ENCODE measurements at regions not wholly inside any gene's neighbourhood (a gene's known extent, or its start where the extent isn't known, plus 50 kb on each side); places are given as distances from the start of the nearest gene placed in this dataset.

- TF ChIP-seq, protein P1, sequence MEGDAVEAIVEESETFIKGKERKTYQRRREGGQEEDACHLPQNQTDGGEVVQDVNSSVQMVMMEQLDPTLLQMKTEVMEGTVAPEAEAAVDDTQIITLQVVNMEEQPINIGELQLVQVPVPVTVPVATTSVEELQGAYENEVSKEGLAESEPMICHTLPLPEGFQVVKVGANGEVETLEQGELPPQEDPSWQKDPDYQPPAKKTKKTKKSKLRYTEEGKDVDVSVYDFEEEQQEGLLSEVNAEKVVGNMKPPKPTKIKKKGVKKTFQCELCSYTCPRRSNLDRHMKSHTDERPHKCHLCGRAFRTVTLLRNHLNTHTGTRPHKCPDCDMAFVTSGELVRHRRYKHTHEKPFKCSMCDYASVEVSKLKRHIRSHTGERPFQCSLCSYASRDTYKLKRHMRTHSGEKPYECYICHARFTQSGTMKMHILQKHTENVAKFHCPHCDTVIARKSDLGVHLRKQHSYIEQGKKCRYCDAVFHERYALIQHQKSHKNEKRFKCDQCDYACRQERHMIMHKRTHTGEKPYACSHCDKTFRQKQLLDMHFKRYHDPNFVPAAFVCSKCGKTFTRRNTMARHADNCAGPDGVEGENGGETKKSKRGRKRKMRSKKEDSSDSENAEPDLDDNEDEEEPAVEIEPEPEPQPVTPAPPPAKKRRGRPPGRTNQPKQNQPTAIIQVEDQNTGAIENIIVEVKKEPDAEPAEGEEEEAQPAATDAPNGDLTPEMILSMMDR (IDR thresholded peaks at IDR 0.05 in 4 of 5, conservative IDR thresholded peaks at IDR 0.05 in 1 of 5) = no peak
- TF ChIP-seq POLR2A (IDR thresholded peaks at IDR 0.05) = no peak
These were observed 206.3 kb downstream of the UNC5CL start for GRCh38 chr6:40832691-40833090.
